ENCODE measurements at regions not wholly inside any gene's neighbourhood (a gene's known extent, or its start where the extent isn't known, plus 50 kb on each side); places are given as distances from the start of the nearest gene placed in this dataset.
"Not testable (repeated sequence)": the region's sequence is repeated elsewhere in the genome, so short reads cannot be mapped to it uniquely, and the experiment has no call there.

DNA sequence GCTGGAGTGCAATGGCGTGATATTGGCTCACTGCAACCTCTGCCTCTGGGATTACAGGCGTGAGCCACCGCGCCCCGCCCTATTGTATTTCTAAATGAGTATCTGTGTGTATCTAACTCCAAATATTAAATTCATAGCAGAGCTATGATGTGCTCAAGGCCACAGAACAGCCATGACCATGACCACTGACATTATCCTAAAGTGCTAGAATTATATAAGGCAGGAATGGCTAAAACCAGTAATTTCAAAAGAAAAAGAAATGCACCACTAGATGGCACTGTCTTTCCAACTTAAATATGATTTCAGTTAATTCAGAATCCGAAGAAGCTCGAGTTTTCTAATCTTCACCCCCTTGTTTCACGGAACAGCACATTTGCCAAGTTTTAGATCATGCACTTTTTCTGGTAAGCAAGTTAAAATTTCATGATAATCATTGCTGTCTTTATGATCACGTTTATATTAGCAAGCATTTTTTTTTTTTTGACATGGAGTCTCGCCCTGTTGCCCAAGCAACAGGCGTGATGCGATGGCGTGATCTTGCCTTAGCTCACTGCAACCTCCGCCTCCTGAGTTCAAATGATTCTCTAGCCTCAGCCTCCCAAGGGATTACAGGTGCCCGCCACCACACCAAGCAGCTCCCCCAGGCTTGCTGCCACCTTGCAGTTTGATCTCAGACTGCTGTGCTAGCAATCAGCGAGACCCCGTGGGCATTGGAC is 65.3 kb downstream of the OR13A1 start:
- peak; percentile 33 to 73 (median 49) for DNase-seq

DNA sequence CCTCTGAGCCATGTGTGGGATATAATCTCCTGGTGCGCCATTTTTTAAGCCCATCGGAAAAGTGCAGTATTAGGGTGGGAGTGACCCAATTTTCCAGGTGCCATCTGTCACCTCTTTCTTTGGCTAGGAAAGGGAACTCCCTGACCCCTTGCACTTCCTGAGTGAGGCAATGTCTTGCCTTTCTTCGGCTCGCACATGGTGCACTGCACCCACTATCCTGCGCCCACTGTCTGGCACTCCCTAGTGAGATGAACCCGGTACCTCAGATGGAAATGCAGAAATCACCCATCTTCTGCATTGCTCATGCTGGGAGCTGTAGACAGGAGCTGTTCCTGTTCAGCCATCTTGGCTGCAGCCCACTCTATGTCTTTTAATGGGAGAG is 64.7 kb downstream of the OR13A1 start:
- not testable (repeated sequence) for DNase-seq

Measured in muscle of back (tissue), 3 donors.